GM19324 (cell line): ENCODE measurements at regions not wholly inside any gene's neighbourhood (a gene's known extent, or its start where the extent isn't known, plus 50 kb on each side); places are given as distances from the start of the nearest gene placed in this dataset.

Experiments
- ATAC-seq: cut with Tn5 transposase; IDR thresholded peaks from one replicate; pipeline ENCODE4 v1.9.1; 2021; ENCODE audit warnings: mild to moderate bottlenecking, moderate library complexity; ENCODE audit not compliant: unreplicated experiment, low FRiP score

DNA sequence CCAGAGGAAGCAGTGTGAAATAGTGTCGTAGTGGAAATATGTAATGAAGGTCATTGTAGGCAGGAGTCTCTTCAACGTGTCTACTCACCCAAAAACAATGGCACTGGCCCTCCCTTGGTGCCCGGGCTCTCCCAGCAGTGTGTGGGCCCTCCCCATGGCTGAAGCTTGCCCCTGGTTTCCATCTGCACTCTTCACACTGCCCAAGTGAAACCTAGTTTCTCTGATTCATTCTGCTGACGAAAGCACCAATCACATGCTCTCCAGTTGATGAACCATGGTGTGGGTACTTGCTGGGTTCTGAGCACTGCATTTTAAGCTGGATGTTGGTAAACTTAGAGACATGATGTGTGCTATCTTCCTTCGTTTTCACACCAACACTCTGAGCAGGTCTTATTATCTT lies 61.0 kb upstream of the AGBL1 start:
- no peak for ATAC-seq

DNA sequence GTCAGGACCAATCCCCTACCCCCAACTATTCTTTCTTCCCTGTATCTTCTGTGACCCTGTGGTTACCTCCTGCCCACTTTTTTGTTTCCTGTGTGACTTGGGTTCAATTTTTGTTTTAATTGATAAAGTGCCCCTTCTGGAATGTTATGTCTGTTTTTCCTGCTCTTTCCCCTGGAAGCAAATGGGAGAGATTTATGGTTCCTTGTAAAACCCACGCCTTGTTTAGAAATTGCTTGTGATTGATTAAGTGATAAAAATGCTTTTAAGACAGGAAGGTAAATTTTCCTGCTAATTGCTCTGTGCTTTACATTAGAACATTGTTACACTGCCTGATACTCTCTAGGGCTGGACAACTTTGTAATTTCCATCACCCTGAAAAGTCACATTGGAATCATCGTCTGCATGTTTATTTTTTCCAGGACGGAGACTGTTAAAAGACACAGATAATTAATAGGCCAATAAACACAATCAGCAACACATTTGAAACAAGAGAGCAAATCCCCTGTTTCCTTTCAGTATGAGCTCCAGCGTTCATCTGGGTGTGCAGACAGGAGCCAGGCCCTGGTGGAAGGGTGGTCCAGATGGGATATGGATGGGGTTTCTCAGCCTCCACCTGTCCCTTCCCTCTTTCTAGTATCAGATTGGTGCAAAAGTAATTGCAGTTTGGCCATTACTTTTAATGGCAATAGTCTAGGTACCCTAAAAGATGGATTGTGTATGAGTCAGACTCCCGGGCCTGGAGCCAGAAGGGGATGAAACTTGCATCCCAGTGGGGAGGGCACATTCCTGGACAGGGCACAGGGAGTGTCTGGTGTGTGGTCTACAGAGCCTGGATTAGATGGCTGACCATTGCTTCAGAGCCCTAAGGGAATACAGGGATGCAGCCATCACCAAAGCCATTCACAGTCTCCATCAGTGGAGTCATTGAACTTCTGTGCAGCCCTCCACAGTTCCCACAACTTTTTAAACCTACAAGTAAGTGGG lies 58.1 kb upstream of the AGBL1 start:
- ATAC-seq, result no peak

DNA sequence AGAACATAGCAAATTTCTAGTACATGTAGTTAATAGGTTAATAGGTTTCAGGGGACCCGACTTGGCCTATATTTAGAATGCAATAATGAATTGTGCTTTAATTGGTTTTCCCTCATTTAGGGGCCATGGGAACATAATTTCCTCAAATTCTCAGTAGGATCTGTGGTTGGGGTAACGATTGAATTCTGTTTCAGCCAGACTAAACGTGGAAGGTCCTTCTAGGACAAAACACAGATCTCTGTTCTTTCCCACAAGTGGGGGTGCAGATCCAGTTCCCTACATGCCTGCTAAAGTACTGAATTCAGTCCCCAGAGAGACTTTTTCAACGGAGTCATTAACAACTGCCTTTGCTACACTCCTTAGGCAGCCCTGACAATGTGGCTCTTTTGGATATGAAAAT lies 50.7 kb upstream of the AGBL1 start:
- ATAC-seq, result no peak
